NCI-H524 treated with DMSO at 0.1 percent for 48 hours (cell line): ENCODE measurements at regions not wholly inside any gene's neighbourhood (a gene's known extent, or its start where the extent isn't known, plus 50 kb on each side); places are given as distances from the start of the nearest gene placed in this dataset.

Experiments
- DNase-seq: peaks from one replicate; lab custom pipeline; 2025; lab: John Stamatoyannopoulos, UW

DNA sequence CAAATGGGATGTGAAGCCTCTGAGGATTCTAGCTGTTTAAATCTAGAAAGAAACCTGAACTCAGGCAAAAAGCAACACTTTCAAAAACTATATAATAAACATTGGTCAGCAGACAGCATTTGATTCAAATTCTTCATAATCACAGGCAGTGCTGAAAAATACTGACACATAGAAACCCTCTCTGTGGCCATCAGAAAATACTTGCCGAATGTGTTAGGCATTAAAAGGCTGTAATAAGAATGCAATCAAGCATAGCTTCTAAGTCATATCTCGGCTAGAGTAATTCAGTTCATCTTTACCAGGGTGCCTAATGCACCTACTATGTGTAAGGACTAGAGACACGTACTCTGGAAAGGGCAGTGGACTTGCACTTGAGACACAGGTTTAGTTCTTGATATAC, 405.3 kb upstream of the SGCD start:
- no peak for DNase-seq

DNA sequence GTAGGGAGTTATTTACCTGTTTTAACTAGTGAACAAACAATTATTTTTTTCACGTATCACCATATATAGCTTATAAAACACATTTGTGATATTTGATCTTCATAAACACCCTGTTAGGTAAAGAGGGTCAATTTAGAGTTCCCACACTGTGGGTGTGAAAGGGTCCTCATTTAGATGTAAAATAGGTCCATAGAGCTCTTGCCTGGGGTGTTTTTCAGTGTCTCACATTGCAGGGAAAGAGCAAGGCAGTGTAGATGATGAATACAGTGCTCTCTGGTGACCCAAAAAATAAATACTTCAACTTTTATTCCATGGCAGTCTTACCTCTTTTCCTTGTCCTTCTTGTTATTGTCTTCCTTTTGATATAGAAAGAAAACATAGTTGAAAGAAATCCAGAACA, 403.2 kb upstream of the SGCD start:
- DNase-seq: no peak

DNA sequence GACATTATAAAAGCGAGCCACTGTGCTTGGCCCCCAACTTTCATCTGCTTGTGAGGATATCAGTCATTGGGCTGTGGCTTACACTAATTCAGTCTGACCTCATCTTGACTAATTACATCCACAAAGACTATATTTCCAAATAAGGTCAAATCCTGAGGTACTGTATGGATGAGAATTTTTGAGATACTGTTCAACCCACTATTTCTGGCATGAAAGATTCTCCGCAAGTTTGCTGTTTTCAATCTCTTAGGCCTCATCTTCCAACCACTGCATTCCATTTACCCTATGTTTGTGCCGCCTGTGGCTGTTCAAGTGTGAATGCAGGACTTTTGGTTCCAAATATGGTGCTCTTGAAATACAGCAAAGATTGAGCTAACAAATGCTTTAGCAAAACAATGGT, 400.9 kb upstream of the SGCD start:
- DNase-seq: no peak

DNA sequence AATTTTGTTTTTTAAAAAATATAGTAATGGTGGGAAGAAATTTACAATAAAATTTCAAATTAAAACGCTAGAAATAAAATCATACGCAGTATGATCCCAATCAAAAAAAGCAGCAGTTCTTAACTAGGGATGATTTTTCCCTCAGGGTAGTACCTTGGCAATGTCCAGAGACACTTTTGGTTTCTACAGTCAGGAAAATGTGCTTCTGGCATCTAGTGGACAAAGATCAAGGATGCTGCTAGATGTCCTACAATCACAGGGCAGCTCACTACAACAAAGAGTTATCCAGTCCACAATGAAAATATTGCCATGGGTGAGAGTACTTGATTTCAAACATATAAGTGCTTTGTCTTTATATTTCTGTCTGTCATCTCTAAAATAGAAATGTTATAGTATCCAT, 400.2 kb upstream of the SGCD start:
- no peak for DNase-seq

DNA sequence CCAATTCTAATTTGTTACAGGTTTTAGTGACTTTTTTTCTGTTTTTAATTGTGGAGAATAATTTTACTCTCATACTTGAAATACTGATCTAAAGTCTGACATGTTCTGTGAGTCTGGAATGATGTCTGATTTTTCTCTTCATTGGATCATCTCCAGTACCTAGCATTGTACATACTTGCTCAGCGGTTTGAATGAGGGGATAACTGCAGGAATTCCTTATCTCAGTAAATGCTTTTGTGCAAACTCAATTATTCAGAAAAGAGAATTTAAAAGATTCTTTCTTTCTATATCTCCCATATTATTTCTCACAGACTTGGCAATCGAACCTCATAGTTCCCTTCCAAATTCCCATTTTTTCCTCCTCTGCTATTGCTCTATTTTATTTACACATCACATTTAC, 397.9 kb upstream of the SGCD start:
- DNase-seq: no peak

DNA sequence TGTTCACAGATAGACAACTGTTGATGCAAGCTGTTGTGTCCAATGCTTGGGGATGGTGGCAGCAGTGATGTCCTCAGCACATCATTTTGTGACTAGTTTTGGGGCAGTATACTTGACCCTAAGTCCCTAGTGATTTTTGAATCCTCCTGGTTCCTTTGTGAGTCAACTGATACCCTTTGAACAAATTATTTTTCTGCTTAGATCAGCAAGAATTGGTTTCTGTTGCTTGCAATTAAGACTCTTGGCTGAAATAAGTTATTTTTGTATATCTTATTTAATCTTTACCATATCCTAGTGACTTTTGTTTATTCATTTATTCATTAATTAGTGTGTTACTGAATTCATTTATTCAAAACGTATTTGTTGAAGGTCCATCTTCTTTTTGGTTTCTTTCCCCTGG, 392.0 kb upstream of the SGCD start:
- no peak for DNase-seq

DNA sequence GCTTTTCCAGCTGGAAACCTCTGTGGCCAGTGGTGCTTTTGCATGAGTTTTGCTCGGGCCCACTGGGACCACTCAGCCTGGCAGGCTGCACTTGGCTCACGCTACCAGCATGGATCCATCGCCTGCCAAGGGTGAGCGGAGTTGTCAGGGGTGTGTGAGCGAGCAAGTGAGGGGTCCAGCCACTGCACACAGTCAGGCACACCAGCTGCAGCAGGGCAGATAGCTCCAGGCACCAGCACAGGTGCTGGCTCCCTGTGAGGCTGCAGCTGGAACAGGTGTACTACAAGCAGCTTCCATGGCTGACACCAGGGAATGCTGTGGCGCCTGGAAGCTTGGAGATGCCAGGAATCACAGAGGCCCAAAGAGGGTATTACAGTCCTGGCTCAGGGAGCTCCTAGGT, 391.2 kb upstream of the SGCD start:
- no peak for DNase-seq

DNA sequence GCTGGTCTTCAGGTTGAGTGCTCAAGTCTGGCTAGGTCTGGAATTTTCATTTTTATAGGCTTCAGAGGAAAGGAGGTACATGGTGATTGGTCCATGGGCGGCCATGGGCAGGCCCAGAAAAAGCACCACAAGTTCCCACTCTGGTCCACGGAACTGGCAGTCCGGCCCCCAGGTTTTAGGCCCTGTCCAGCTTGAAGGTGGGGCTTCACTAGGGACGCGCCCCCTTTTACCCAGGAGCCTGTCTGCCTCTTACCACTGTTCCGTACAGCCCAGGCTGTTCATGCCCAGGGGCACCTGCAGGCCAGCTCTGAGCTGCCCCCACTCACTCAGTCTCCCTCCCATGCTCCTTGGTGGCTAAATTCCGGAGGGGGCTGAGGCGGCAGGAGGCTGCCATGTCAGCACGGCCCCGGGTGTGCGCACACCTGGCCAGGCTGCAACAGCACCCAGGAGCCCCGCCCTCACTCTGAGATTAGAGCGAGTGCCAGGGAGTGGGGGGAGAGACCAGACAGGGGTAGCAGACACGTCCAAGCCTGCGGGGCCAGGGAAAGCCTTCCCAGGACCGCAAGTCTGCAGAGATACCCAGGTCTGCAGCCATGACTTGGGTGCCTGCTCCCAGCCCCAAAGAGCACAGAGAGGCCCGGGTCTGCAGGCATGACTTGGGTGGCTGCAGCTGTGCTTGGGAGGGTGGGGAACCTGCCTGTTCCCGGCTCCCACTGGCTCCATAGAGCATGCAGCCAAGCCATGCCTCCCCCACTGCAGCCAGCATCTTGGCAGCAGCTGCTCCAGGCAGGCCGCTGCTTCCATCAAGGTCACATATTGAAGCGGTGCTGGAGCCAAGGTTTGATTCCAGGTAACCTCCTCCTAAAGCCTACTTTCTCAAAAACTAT, 390.2 kb upstream of the SGCD start:
- DNase-seq: no peak

DNA sequence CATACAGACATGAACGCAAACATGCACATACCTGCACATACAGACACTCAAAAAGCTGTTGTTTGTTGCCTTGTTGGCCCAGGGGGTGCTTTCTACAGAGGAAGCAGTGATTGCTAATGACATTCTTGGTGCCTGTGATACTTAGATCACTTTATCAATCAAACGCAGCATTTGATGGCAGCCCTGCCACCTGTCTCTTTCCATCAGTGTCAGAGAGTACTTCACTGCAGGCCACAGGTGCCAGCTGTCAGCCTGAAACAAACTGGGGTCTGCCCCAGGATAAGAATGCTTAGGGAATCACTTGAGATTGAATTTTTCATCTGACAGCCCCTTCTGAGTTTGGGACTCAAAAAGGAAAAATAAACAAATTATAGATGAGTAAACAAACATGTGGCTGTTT, 388.9 kb upstream of the SGCD start:
- peak; percentile 50 for DNase-seq

DNA sequence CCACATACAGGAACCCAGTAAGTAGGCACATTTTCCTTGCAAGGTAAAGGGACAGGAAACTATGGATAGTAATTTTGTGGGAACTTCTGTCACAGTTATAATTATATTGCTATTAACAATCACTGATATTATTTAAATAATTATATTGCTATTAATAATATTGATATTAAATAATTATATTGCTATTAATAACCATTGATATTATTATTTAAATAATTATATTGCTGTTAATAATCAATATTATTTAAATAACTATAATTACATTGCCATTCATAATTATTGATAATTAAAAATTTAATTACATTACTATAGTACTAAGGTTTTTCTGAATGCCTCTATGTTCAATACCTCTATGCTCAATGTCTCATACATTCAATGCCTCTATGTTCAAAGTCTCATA, 385.6 kb upstream of the SGCD start:
- no peak for DNase-seq

DNA sequence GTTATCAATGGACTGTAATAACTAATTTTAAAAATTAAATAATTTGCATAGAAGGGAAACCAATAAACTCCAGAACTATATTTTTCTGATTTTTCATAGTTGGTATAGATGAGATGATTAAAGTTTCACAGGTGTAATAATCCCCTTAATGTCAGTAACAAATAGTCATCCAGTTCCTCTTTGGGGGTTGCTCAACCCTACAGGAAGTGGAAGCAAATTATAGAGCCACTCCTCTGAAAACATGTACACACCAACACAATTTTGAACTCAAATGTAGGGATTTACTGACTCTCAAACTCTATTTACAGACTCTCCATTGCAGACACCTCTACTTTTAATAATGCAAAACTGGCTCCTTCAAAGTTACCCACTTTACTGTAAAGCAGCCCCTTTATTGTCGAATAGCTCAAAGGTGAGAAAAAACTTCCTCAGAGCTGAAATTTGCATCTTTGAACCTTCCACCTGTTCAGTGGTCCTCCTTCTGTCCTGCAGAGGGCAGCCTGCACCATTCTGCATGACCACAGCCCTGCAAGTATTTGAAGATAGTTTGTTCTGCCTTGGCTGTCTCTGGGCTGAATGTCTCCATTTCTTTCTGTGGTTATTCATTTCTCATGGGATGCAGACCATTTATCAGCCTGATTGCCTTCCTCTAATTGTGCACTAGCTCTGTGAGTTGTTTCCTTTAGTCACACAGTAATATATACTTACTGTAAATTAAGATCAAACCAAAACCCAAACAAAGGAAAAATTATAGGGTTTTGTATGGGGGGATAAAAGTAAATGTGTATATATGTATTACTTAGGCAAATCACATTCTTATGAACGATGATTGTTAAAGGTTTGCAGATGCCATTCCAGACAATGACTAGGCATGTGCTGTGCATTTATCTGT, 383.2 kb upstream of the SGCD start:
- no peak for DNase-seq

DNA sequence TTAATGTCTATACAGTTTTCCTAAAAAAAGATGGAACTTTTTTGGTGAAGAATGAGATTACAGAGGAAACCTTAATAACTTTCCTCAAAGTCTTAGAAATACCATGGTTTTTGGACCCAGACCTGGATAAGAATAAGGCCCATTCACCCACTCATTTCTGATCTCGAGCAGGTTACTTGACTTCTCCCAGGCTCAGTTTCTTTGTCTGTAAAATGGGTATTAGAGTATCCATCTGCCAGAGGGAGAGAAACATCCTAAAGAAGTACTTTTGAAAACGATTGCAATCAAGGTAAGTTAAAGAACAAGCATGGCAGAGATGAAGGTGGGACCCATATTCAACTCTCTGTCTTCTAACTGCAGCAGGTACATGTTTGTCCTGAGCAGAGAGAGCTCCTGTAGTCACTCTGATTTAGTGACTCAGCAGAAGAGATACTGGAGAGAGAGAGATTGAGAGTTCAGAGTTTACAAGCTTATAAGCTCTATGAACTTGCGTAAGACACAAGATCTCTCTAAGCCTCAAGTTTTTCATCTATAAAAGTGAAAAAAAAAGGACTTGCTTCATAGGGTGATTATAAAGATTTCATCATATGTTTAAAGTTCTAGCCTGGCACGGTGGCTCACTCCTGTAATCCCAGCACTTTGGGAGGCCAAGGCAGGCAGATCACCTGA, 379.4 kb upstream of the SGCD start:
- no peak for DNase-seq

DNA sequence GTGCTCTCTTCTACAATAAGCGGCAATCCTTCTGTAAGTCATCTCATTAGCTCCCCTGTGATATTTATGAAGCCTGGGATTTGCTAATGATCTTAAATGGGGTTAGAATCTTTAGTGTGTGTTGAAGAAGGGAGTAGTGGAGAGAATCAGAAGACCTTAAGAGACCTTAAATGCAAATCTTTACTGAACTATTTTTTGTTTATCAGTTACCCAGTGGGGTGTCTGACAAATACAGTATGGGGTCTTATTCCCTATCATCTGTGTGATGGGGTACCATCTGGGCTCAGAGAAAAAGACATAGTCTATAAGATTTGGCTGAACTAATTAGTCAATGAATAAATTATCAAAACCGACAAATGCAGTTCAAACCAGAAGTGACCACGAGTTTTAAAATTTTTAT, 378.4 kb upstream of the SGCD start:
- no peak for DNase-seq

DNA sequence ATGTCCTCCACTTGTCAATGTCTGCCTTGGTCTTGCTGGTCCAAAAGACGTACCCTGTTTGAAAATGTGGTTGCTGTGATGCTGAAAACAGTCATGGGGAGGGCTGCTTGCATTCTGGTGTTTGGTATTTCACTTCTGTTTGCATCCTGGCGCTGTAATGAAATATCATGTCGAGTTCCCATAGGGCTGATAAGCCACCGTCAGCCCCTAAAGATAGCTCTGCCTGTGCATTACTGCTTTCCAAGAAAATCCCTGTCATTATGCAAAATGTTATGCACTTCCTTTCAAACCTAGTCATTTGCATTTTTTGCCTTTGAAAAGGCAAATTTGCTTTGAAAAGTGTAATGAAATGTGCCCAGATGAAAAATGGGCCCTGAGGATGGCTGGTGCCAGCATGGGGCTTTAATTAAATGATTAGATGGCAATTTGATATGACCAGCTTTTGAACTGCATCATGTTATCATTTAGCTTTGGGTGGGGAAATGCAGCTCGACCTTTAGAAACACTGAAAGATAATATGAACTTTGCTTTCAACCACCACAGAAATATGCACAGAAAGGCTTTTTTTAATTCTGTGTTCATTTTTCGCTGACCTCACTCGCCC, 374.4 kb upstream of the SGCD start:
- no peak for DNase-seq

DNA sequence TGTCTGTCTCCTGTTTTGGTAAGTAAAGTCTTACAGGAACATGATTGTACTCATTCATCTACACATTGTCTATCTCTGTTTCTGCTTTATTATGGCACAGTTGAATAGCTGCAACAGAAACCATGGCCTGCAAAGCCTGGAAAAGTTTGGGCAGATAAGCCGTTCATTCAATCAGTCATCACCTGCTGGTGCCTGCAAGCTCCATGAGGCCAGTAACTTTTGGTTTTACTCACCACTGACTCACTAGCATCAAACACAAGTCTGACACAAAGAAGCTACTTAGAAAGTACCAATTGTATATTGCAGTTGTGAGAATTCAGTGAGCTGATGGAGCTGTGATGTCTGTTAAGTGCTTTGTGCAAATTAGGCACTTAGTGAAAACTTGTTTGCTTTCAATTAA, 373.6 kb upstream of the SGCD start:
- DNase-seq: no peak

DNA sequence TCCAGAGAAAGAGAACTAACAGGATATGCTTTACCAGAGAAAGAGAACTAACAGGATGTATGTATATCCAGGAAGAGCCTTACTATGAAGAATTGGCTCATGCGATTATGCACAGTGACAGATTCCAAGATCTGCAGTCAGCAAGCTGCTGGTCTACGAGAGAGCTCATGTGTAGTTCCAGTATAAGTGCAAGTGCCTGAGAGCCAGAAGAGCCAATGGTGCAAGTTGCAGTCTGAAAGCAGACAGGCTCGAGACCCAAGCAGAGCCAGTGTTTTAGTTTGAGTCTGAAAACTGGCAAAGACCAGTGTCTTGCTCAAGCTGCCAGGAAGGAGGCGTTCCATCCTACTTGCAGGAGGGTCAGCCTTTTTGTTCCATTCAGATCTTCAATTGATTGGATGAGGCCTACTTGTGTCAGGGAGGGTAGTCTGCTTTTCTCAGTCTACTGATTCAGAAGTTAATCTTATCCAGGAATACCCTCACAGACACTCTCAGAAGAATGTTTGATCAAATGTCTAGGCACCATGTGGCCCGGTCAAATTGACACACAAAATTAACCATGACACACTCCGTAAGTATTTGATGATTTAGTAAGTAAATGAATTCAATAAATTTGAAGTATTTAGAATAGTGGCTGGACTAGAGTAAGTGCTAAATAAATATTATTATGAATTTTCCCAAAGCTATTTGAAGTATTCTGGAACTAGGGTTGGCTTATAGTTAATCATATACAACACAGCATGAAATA, 372.1 kb upstream of the SGCD start:
- no peak for DNase-seq

DNA sequence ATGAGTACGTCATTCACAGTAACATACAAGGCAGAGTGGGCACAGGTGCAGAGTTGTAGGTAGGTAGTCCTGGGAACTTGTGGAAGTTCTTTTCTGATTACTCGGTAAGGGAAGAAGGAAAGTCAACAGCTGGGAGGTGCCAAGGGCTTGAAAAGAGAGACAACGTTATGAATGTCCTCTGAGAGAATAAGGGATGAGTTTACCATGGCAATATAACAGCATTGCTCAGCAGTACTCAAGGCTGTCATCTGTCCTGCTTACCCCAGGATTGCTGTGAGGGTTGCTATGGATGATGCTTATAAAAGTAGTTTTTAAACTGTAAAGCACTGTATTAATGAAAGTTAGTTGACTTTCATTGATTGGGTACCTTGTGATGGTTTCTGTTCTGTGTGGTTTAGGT, 369.1 kb upstream of the SGCD start:
- DNase-seq: no peak

DNA sequence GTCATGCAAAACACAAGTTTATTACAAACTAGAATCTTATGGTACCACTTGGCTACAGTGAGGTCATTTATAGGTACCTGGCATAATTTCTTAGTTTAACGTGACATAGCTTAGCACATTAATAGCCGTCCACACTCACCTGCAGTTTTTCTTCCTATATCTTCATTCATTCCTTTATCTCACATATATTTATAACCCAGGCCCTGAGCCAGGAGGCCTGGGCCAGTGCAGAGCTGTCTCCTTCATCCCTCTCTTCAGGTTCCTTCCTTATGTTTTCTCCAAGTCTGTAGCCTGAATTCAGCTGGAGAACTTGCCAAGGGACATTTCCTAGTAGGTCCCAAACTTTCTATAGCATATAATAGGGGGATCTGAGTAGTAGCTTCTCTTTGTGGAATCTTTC, 367.9 kb upstream of the SGCD start:
- no peak for DNase-seq

DNA sequence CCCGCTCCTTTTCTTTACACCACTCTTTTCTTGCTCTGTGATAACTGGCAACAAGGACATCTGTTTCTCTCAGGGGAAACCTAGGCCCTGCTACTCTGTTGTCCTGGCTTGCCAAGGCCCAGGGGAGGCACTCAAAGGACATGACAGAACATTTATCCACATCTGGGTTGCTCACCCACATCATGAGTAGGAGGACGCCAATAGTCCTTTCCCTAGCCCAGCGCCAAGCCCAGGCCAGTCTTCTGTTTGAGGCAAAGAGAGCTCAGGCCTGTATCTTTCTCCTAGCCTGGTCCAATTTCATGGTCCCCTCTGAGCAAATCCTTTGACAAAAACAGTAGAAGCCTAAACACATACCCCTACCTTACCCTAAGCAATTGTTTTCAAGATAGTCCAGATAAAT, 366.8 kb upstream of the SGCD start:
- DNase-seq: no peak

DNA sequence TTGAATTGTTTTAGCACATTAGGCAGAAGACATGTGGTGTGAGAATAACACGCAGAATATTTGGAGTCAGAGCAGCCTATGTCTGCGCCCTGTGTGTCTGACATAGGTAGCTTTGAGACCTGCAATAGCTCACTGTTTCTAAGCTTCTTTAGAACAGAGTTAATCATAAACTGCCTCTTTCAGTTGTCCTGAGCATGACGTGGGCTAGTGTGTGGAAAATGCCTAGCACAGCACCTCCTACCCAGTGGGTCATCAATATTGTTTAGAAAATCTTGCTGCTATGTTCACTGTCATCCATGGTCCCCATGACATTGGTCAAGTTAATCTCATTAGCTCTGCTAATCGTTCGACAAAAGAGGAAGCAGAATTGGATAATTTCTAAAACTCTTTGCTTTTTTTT, 357.4 kb upstream of the SGCD start:
- DNase-seq: no peak

DNA sequence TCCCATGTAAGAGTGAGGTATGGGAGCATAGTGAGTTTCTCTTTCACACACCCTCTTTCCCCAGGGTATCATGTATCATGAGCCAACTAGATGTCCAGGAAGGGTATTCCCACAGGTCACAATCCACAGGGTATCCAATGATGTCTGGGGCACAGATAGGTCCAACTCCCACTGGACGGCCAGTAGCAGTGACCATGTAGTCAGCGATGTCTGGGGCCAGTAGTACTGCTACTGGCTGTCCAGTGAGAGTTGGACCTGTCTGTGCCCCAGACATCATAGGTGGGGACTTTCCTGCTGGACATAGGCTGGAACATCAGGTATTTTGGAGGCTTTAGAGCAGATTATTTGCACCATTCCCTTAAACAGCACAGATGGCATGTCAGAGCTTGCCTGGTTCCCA, 352.6 kb upstream of the SGCD start:
- DNase-seq: no peak

DNA sequence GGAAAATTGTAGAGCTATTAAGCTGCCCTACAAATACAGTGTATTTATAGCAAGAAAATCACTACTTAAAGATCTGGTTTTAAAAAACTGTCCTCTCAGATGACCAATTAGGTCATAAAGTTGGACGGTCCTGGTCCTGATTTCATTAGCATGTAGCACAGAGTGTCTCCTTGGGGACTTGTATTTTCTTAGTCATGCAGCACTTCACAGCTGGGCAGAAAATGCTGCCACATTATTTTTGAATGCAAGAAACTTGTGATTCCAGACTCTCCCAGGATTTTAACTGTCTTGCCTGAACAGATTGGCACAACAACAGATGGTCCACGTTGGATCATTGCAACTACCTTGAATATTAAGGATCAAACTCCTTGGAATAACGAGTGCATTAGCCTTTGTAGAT, 348.1 kb upstream of the SGCD start:
- peak; percentile 80 for DNase-seq
